ENCODE measurements at regions not wholly inside any gene's neighbourhood (a gene's known extent, or its start where the extent isn't known, plus 50 kb on each side); places are given as distances from the start of the nearest gene placed in this dataset.

- DNase-seq (ENCODE audit: low read depth in 3 of 3, low spot score in 1 of 3) = no peak
Observed at GRCh38 chr2:23100406-23100805, 284.6 kb upstream of the KLHL29 start.

GRCh38 chr2:23106242-23106785 lies 278.7 kb upstream of the KLHL29 start:
- no peak for DNase-seq (ENCODE audit: low read depth in 3 of 3, low spot score in 1 of 3)

- no peak for DNase-seq (ENCODE audit: low read depth in 3 of 3, low spot score in 1 of 3)
Observed at GRCh38 chr2:23107327-23107941, 277.5 kb upstream of the KLHL29 start.

GRCh38 chr2:23111263-23111662 lies 273.7 kb upstream of the KLHL29 start:
- DNase-seq (ENCODE audit: low read depth in 3 of 3, low spot score in 1 of 3) = no peak

GRCh38 chr2:23112517-23112916 lies 272.5 kb upstream of the KLHL29 start:
- no peak for DNase-seq (ENCODE audit: low read depth in 3 of 3, low spot score in 1 of 3)

GRCh38 chr2:23114299-23114698 lies 270.7 kb upstream of the KLHL29 start:
- DNase-seq (ENCODE audit: low read depth in 3 of 3, low spot score in 1 of 3) = no peak

- DNase-seq (ENCODE audit: low read depth in 3 of 3, low spot score in 1 of 3) = no peak
Observed at GRCh38 chr2:23118313-23118712, 266.7 kb upstream of the KLHL29 start.

GRCh38 chr2:23118894-23119293 lies 266.1 kb upstream of the KLHL29 start:
- no peak for DNase-seq (ENCODE audit: low read depth in 3 of 3, low spot score in 1 of 3)

- DNase-seq (ENCODE audit: low read depth in 3 of 3, low spot score in 1 of 3) = no peak
Observed at GRCh38 chr2:23120161-23120560, 264.8 kb upstream of the KLHL29 start.

- no peak for DNase-seq (ENCODE audit: low read depth in 3 of 3, low spot score in 1 of 3)
Observed at GRCh38 chr2:23121968-23122648, 262.9 kb upstream of the KLHL29 start.

- DNase-seq (ENCODE audit: low read depth in 3 of 3, low spot score in 1 of 3) = no peak
Observed at GRCh38 chr2:23122681-23123215, 262.2 kb upstream of the KLHL29 start.

- no peak for DNase-seq (ENCODE audit: low read depth in 3 of 3, low spot score in 1 of 3)
Observed at GRCh38 chr2:23123686-23124085, 261.3 kb upstream of the KLHL29 start.

- DNase-seq (ENCODE audit: low read depth in 3 of 3, low spot score in 1 of 3) = no peak
Observed at GRCh38 chr2:23124214-23124750, 260.7 kb upstream of the KLHL29 start.

GRCh38 chr2:23127465-23127864 lies 257.5 kb upstream of the KLHL29 start:
- no peak for DNase-seq (ENCODE audit: low read depth in 3 of 3, low spot score in 1 of 3)

- no peak for DNase-seq (ENCODE audit: low read depth in 3 of 3, low spot score in 1 of 3)
Observed at GRCh38 chr2:23128684-23129292, 256.2 kb upstream of the KLHL29 start.

GRCh38 chr2:23131066-23131575 lies 253.9 kb upstream of the KLHL29 start:
- DNase-seq (ENCODE audit: low read depth in 3 of 3, low spot score in 1 of 3) = no peak

- DNase-seq (ENCODE audit: low read depth in 3 of 3, low spot score in 1 of 3) = no peak
Observed at GRCh38 chr2:23132000-23132399, 253.0 kb upstream of the KLHL29 start.

- no peak for DNase-seq (ENCODE audit: low read depth in 3 of 3, low spot score in 1 of 3)
Observed at GRCh38 chr2:23132823-23133595, 252.0 kb upstream of the KLHL29 start.

- DNase-seq (ENCODE audit: low read depth in 3 of 3, low spot score in 1 of 3) = no peak
Observed at GRCh38 chr2:23134726-23135125, 250.3 kb upstream of the KLHL29 start.

- DNase-seq (ENCODE audit: low read depth in 3 of 3, low spot score in 1 of 3) = no peak
Observed at GRCh38 chr2:23135481-23136100, 249.4 kb upstream of the KLHL29 start.

All from stimulated activated CD4-positive, alpha-beta T cell treated with anti-CD3 and anti-CD28 coated beads, TNF-alpha, amount 100 ng/mL, for 1 hour (primary cell).